Prostate gland (tissue), 2 donors: ENCODE measurements at regions not wholly inside any gene's neighbourhood (a gene's known extent, or its start where the extent isn't known, plus 50 kb on each side); places are given as distances from the start of the nearest gene placed in this dataset.

Experiments used
- CTCF ChIP-seq, 4 experiments: fragments of 200-600 bp in 2 of 4; fragments of 450-650 bp in 2 of 4; sonication (generic) in 2 of 4; IDR thresholded peaks; 1 replicate in 3 of 4; 2 replicates in 1 of 4; pipeline ENCODE4 v1.5.1; 2016 to 2019; ENCODE audit warnings: antibody characterized with exemption in 4 of 4, mild to moderate bottlenecking in 2 of 4, moderate library complexity in 2 of 4
- POLR2A ChIP-seq: fragments of 450-650 bp; IDR thresholded peaks from one replicate; pipeline ENCODE4 v1.6.1; 2016; ENCODE audit warnings: antibody characterized with exemption, mild to moderate bottlenecking

DNA sequence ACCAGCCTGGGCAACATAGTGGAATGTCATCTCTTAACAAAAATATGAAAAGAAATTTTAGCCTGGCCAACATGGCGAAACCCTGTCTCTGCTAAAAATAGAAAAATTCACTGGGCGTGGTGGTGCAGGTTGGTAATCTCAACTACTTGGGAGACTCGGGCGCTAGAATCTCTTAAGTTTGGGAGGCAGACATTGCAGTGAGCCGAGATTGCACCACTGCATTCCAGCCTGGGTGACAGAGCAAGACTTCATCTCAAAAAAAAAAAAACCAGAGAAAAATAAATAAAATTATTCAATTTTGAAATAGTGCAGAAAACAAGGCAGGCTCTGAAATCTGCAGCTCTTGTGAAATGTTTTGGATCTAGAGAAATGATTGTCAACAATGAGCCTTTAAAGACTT, 397.3 kb upstream of the AMELY start:
- no peak for TF ChIP-seq CTCF (IDR thresholded peaks at IDR 0.05)
- TF ChIP-seq POLR2A: no peak
